Skeletal muscle satellite cell (primary cell): ENCODE measurements at regions not wholly inside any gene's neighbourhood (a gene's known extent, or its start where the extent isn't known, plus 50 kb on each side); places are given as distances from the start of the nearest gene placed in this dataset.
A peak's percentile ranks its signal among the peaks of the same experiment; 100 is the strongest.

ENCODE experiments used
- H3K27me3 ChIP-seq: 2 replicates; pipeline ENCODE4 v1.7.0; 2013; ENCODE audit warnings: low read length; ENCODE audit not compliant: control insufficient read depth, insufficient read depth
- H3K36me3 ChIP-seq: 2 replicates; pipeline ENCODE4 v1.7.0; 2013; ENCODE audit warnings: mild to moderate bottlenecking, control low read depth, low read length; ENCODE audit not compliant: insufficient read depth
- H3K4me1 ChIP-seq: 2 replicates; pipeline ENCODE4 v1.7.0; 2013; ENCODE audit warnings: low read length; ENCODE audit not compliant: control insufficient read depth, insufficient read depth
- H3K4me2 ChIP-seq: 2 replicates; pipeline ENCODE4 v1.7.0; 2013; ENCODE audit warnings: mild to moderate bottlenecking, low read length
- H3K4me3 ChIP-seq: 2 replicates; pipeline ENCODE4 v1.7.0; 2013; ENCODE audit warnings: low read length
- H3K9ac ChIP-seq: 2 replicates; pipeline ENCODE4 v1.7.0; 2013; ENCODE audit warnings: mild to moderate bottlenecking, low read depth, low read length, moderate library complexity
- H3K9me3 ChIP-seq: replicated peaks from 2 replicates; pipeline ENCODE4 v1.7.0; 2013; ENCODE audit warnings: mild to moderate bottlenecking, control low read depth, low read length

GRCh38 chr3:16715281-16715680 lies 110.1 kb upstream of the DAZL start:
- Histone ChIP-seq H3K9ac (no peak overlapping the region), H3K4me1 (no peaks in the 10 kb centered on the region), H3K4me3 (no peak overlapping the region), H3K27me3 (no peaks in the 10 kb centered on the region), H3K36me3 (no peaks in the 10 kb centered on the region), H3K4me2 (no peak overlapping the region), H3K9me3 (no peaks in the 10 kb centered on the region)

DNA sequence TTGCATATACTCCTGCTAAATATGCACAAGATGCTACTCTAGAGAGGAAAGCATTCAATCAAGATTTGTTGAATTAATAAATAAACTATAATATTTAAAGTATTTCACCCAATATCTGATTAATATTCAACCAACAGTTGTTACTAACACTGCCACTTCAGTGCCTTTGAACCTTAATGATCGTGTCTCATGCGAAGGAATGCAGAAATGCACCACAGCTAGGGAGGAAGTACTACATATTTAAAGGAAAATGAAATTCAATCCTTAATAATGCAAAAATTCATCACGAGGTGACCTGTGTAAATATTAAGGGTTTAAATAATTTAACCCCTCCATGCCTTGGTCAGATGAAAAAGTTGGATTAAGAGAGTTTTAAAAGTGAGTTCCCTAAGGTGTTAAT lies 114.2 kb upstream of the DAZL start:
- Histone ChIP-seq H3K36me3 (no peaks in the 10 kb centered on the region), H3K9me3 (no peaks in the 10 kb centered on the region), H3K4me2 (no peak overlapping the region), H3K4me1 (no peaks in the 10 kb centered on the region), H3K27me3 (no peaks in the 10 kb centered on the region), H3K4me3 (no peak overlapping the region), H3K9ac (no peak overlapping the region)

DNA sequence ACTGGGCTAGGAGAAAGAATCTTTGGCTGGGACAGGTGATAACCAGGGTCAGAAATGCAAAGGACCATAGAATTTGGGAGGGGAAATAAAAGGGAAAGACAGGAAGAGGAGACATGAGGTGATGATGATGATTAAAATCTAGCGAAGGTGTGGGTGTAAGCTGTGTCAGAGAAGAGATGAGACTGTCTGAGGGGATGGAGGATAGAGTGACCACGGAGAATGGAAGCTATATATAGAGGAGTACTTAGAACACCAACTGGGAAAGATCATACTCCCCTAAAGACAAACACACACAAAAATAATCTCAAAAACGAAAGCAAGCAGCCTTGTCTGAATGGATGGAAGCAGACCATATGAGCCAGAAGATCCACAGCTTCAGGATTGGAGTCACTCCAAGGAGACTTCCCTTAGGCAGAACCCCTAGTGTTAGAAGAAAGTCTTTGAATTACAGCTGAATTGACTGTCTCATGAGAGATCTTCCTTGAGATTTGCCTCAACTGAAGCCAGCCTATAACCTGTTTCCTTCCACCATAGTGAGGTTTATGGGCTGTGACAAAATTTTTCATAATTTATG lies 115.2 kb upstream of the DAZL start:
- H3K4me3 ChIP-seq, result no peak overlapping the region
- H3K9ac ChIP-seq, result no peak overlapping the region
- no peak overlapping the region for H3K4me2 ChIP-seq
- H3K27me3 ChIP-seq, result no peaks in the 10 kb centered on the region
- no peaks in the 10 kb centered on the region for H3K4me1 ChIP-seq
- H3K36me3 ChIP-seq, result no peaks in the 10 kb centered on the region
- no peaks in the 10 kb centered on the region for H3K9me3 ChIP-seq

GRCh38 chr3:16721494-16721893 lies 116.3 kb upstream of the DAZL start:
- Histone ChIP-seq H3K27me3 (no peaks in the 10 kb centered on the region), H3K4me1 (no peaks in the 10 kb centered on the region), H3K4me2 (no peak overlapping the region), H3K4me3 (no peak overlapping the region), H3K36me3 (no peaks in the 10 kb centered on the region), H3K9ac (no peak overlapping the region), H3K9me3 (peaks cover 6% of the 10 kb centered on the region)

DNA sequence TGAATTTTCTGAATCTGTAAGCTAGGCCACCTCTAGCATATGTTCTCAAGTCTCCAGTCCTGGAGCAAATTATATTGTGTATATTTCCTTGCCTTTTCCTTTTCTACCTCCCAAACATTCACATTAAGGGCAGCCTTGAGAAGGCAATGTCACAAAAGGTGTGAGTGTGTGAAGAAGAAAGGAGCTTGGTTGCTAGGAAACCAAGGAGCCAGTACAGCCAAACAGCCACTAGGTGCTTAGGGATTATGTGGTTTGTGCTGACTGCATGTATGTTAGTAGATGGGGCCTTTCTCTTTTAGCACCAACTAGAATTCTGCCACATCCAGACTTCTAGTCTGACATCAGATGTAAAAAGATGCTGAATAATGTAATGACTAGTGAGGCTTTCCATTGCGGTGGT lies 118.8 kb upstream of the DAZL start:
- Histone ChIP-seq H3K9ac (no peak overlapping the region), H3K4me3 (no peak overlapping the region), H3K4me1 (peaks cover 9% of the 10 kb centered on the region), H3K9me3 (peaks cover 6% of the 10 kb centered on the region), H3K36me3 (no peaks in the 10 kb centered on the region), H3K27me3 (no peaks in the 10 kb centered on the region), H3K4me2 (no peak overlapping the region)

DNA sequence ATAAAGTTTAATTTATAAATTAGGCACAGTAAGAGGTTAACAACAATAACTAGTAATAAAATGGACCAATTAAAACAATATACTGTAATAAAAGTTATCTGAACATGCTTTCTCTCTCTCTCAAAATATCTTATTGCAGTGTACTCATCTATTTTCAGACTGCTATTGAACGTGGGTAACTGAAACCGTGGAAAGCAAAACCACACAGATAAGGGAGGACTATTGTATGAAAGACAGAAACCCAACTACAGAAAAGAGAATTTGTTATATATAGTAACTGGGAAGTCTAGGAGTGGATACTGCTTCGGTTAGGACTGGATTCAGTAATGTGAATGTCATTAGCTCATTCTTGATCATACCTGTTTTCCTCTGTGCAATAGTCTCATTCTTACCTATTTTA lies 119.3 kb upstream of the DAZL start:
- Histone ChIP-seq H3K4me2 (no peak overlapping the region), H3K4me3 (no peak overlapping the region), H3K4me1 (peaks cover 14% of the 10 kb centered on the region), H3K36me3 (no peaks in the 10 kb centered on the region), H3K9me3 (peaks cover 6% of the 10 kb centered on the region), H3K27me3 (no peaks in the 10 kb centered on the region), H3K9ac (no peak overlapping the region)

- Histone ChIP-seq H3K4me1 (peaks cover 15% of the 10 kb centered on the region), H3K4me3 (no peak overlapping the region), H3K4me2 (no peak overlapping the region), H3K9ac (no peak overlapping the region), H3K36me3 (no peaks in the 10 kb centered on the region), H3K9me3 (peaks cover 6% of the 10 kb centered on the region), H3K27me3 (no peaks in the 10 kb centered on the region)
Observed at GRCh38 chr3:16725972-16726371, 120.7 kb upstream of the DAZL start.

DNA sequence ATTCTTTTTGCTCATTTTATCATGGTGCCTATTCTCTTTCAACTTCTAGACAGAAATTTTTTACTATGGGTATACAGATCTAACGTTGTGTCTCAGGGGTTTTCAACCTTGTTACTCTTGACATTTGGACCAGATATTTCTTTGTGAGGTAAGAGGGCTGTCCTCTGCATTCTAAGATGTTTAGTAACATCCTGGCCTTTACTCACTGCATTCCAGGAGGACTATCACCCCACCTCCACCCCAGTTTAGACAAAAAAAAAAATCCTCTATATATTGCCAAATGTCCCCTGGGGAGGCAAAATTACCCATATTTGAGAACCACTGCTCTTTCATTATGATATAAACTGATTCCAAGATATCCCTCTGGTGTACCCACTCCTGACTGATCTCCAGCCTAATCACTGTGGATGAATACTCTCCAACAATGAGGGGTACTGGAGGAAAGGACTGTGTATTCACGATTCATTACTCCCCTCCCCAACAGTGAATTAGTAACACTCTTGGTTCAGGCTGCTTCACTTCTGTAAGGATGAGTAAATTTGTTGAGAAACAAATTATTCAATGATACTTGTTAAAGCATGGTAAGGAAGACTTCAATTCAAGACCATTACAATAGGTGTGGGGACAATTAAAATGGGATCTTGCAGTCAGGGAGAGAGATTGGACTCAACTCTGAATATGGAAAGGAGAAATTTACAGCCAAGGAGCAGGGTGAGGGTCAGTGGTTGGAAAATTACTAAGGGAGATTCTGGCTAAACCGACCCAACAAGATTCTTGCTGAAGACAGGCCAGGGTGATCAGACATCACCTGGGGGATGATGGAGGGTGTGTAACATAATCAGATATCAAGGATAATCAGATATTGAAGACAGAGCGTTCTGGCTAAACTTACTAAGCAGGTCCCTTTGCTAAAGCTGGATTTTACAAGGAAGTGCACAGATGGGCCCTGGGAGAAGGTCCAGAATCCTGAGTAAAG lies 123.8 kb upstream of the DAZL start:
- Histone ChIP-seq H3K27me3 (no peaks in the 10 kb centered on the region), H3K9ac (peak overlapping the region; percentile 39), H3K4me2 (peak overlapping the region; percentile 57), H3K9me3 (peaks cover 6% of the 10 kb centered on the region), H3K36me3 (no peaks in the 10 kb centered on the region), H3K4me1 (peaks cover 15% of the 10 kb centered on the region), H3K4me3 (no peak overlapping the region)

DNA sequence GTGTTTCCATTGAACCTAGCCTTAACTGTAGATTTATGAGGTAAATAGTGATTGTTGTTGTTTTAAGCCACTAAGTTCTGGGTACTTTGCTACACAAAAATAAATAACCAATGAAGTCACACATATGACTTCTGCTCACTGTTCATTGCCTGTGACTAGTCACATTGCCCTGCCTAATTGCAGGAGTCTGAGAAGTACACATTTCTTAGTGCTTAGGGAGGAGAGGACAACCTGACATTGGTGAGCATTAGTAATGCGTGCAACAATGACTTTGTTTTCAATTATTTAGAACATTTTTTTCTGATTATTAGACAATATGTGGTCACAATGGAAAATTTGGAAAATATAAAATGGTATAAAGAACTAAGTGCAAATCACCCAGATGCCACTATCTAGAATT lies 133.2 kb upstream of the DAZL start:
- Histone ChIP-seq H3K4me3 (no peak overlapping the region), H3K36me3 (no peaks in the 10 kb centered on the region), H3K27me3 (no peaks in the 10 kb centered on the region), H3K9me3 (peaks cover 11% of the 10 kb centered on the region), H3K4me1 (peaks cover 7% of the 10 kb centered on the region), H3K9ac (no peak overlapping the region), H3K4me2 (no peak overlapping the region)

- no peak overlapping the region for H3K4me3 ChIP-seq
- peaks cover 7% of the 10 kb centered on the region for H3K4me1 ChIP-seq
- no peak overlapping the region for H3K4me2 ChIP-seq
- no peak overlapping the region for H3K9ac ChIP-seq
- H3K27me3 ChIP-seq, result no peaks in the 10 kb centered on the region
- no peaks in the 10 kb centered on the region for H3K36me3 ChIP-seq
- peaks cover 11% of the 10 kb centered on the region for H3K9me3 ChIP-seq
Observed at GRCh38 chr3:16739541-16740105, 134.4 kb upstream of the DAZL start.

- no peak overlapping the region for H3K4me2 ChIP-seq
- H3K4me1 ChIP-seq, result peaks cover 7% of the 10 kb centered on the region
- H3K36me3 ChIP-seq, result no peaks in the 10 kb centered on the region
- no peak overlapping the region for H3K9ac ChIP-seq
- H3K27me3 ChIP-seq, result no peaks in the 10 kb centered on the region
- no peak overlapping the region for H3K4me3 ChIP-seq
- peaks cover 11% of the 10 kb centered on the region for H3K9me3 ChIP-seq
Observed at GRCh38 chr3:16740515-16740914, 135.3 kb upstream of the DAZL start.
